ENCODE measurements at regions not wholly inside any gene's neighbourhood (a gene's known extent, or its start where the extent isn't known, plus 50 kb on each side); places are given as distances from the start of the nearest gene placed in this dataset.

GRCh38 chr14:96648506-96649326 lies 146.5 kb downstream of the PAPOLA start:
- Histone ChIP-seq H3K4me3 (no peak overlapping the region), H3K4me1 (no peaks in the 10 kb centered on the region), H3K36me3 (replicated peaks in 1 of 2; ENCODE audit: insufficient read depth in 1 of 2, low read depth in 2 of 2) (no peaks in the 10 kb centered on the region), H3K27me3 (no peaks in the 10 kb centered on the region), H3K9me3 (no peaks in the 10 kb centered on the region), H3K27ac (no peak overlapping the region)
- intact Hi-C loops (cut with DNase I) = no loop called here
- no peak for DNase-seq
- TF ChIP-seq, protein P1, sequence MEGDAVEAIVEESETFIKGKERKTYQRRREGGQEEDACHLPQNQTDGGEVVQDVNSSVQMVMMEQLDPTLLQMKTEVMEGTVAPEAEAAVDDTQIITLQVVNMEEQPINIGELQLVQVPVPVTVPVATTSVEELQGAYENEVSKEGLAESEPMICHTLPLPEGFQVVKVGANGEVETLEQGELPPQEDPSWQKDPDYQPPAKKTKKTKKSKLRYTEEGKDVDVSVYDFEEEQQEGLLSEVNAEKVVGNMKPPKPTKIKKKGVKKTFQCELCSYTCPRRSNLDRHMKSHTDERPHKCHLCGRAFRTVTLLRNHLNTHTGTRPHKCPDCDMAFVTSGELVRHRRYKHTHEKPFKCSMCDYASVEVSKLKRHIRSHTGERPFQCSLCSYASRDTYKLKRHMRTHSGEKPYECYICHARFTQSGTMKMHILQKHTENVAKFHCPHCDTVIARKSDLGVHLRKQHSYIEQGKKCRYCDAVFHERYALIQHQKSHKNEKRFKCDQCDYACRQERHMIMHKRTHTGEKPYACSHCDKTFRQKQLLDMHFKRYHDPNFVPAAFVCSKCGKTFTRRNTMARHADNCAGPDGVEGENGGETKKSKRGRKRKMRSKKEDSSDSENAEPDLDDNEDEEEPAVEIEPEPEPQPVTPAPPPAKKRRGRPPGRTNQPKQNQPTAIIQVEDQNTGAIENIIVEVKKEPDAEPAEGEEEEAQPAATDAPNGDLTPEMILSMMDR (IDR thresholded peaks at IDR 0.05) = no peak
- no peak for TF ChIP-seq POLR2A (IDR thresholded peaks at IDR 0.05)
- ATAC-seq = no peak
- WGBS, 2 donors = 50 to 68% methylated on average over 4 to 5 of the region's 5 CpGs

DNA sequence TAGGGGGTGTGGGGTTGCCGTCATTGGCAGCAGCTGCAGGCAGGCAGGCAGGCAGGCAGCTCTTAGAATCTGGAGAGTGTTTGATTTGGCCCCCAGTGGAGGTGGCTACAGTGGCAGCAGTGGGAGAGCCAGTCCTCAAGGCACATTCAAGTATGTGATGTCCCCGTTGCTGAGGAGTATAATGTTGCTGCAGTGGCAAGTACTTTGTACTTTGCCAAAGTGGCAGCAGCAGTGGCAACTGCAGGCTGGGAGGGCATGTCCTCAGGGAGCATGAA lies 147.1 kb downstream of the PAPOLA start:
- Histone ChIP-seq H3K9me3 (no peaks in the 10 kb centered on the region), H3K27me3 (no peaks in the 10 kb centered on the region), H3K36me3 (replicated peaks in 1 of 2; ENCODE audit: insufficient read depth in 1 of 2, low read depth in 2 of 2) (no peaks in the 10 kb centered on the region), H3K4me1 (no peaks in the 10 kb centered on the region), H3K4me3 (no peak overlapping the region), H3K27ac (no peak overlapping the region)
- DNase-seq (no peak), ATAC-seq (no peak)
- intact Hi-C loops (cut with DNase I) = no loop called here
- 58% methylated on average over 2 of the region's 2 CpGs; no CpG with 5 or more reads in 1 of the 2 donors for WGBS, 2 donors
- TF ChIP-seq, protein P1 (IDR thresholded peaks at IDR 0.05) = no peak
- no peak for TF ChIP-seq POLR2A (IDR thresholded peaks at IDR 0.05)

- H3K4me1 ChIP-seq = no peaks in the 10 kb centered on the region
- no peak for TF ChIP-seq POLR2A (IDR thresholded peaks at IDR 0.05)
- TF ChIP-seq, protein P1 (IDR thresholded peaks at IDR 0.05) = no peak
- H3K9me3 ChIP-seq = peaks cover 0 to 6% (median 0%) of the 10 kb centered on the region in 3 donors
- H3K4me3 ChIP-seq = no peak overlapping the region
- DNase-seq = no peak
- no peak overlapping the region for H3K27ac ChIP-seq
- intact Hi-C loops (cut with DNase I) = no loop called here
- H3K36me3 ChIP-seq (replicated peaks in 1 of 2; ENCODE audit: insufficient read depth in 1 of 2, low read depth in 2 of 2) = no peaks in the 10 kb centered on the region
- no peaks in the 10 kb centered on the region for H3K27me3 ChIP-seq
- ATAC-seq = no peak
- WGBS, 2 donors = 92 to 95% methylated on average over 8 of the region's 8 CpGs
These were observed 143.6 kb upstream of the VRK1 start for GRCh38 chr14:96653597-96653996.

GRCh38 chr14:96658611-96659010 lies 138.6 kb upstream of the VRK1 start:
- DNase-seq (no peak), ATAC-seq (no peak)
- Histone ChIP-seq H3K4me1 (peaks cover 22% of the 10 kb centered on the region), H3K36me3 (replicated peaks in 1 of 2; ENCODE audit: insufficient read depth in 1 of 2, low read depth in 2 of 2) (no peaks in the 10 kb centered on the region), H3K9me3 (peaks cover 0 to 6% (median 0%) of the 10 kb centered on the region in 3 donors), H3K27ac (no peak overlapping the region), H3K4me3 (no peak overlapping the region), H3K27me3 (no peaks in the 10 kb centered on the region)
- no peak for TF ChIP-seq POLR2A (IDR thresholded peaks at IDR 0.05)
- TF ChIP-seq, protein P1 (IDR thresholded peaks at IDR 0.05) = no peak
- intact Hi-C loops (cut with DNase I) = no loop called here
- WGBS, 2 donors = 69 to 72% methylated on average over 4 of the region's 4 CpGs

- DNase-seq = no peak
- Histone ChIP-seq H3K4me3 (no peak overlapping the region), H3K27me3 (no peaks in the 10 kb centered on the region), H3K4me1 (peaks cover 22% of the 10 kb centered on the region), H3K36me3 (replicated peaks in 1 of 2; ENCODE audit: insufficient read depth in 1 of 2, low read depth in 2 of 2) (no peaks in the 10 kb centered on the region), H3K9me3 (peaks cover 0 to 6% (median 0%) of the 10 kb centered on the region in 3 donors), H3K27ac (no peak overlapping the region)
- no peak for ATAC-seq
- 16 to 22% methylated on average over 1 of the region's 1 CpG for WGBS, 2 donors
- intact Hi-C loops (cut with DNase I) = no loop called here
- TF ChIP-seq, protein P1 (IDR thresholded peaks at IDR 0.05) = no peak
- TF ChIP-seq POLR2A (IDR thresholded peaks at IDR 0.05) = no peak
These were observed 137.1 kb upstream of the VRK1 start for GRCh38 chr14:96660123-96660522.

All from body of pancreas (tissue), 4 donors.